Natural killer cell (primary cell): ENCODE measurements at regions not wholly inside any gene's neighbourhood (a gene's known extent, or its start where the extent isn't known, plus 50 kb on each side); places are given as distances from the start of the nearest gene placed in this dataset.

ENCODE experiments used
- ATAC-seq, 3 donors: fragments of 150-1000 bp in 2 of 3; fragments of 200-7000 bp in 1 of 3; cut with Tn5 transposase; 1 replicate in 1 of 3; 2 replicates in 2 of 3; pipeline ENCODE4 v1.10.0; 2021; ENCODE audit warnings: mild to moderate bottlenecking in 2 of 3, moderate library complexity in 2 of 3
- DNase-seq, 2 donors: peaks; one replicate each; pipeline versions ENCODE4 v3.0.0 to v3.0.0-alpha.2; 2013 to 2021; ENCODE audit warnings: mixed read lengths in 1 of 2
- H3K27ac ChIP-seq: one replicate; pipeline ENCODE4 v1.5.1; 2013; ENCODE audit warnings: mild to moderate bottlenecking, low read length
- H3K27me3 ChIP-seq: one replicate; pipeline ENCODE4 v1.6.1; 2013; ENCODE audit warnings: low read length; ENCODE audit not compliant: control insufficient read depth, insufficient read depth
- H3K36me3 ChIP-seq: one replicate; pipeline ENCODE4 v1.6.1; 2013; ENCODE audit warnings: low read length; ENCODE audit not compliant: control insufficient read depth, insufficient read depth
- H3K4me1 ChIP-seq: one replicate; pipeline ENCODE4 v1.6.1; 2013; ENCODE audit warnings: low read length; ENCODE audit not compliant: control insufficient read depth, insufficient read depth
- H3K4me3 ChIP-seq: one replicate; pipeline ENCODE4 v1.5.1; 2013; ENCODE audit warnings: low read length
- H3K9me3 ChIP-seq: one replicate; pipeline ENCODE4 v1.6.1; 2013; ENCODE audit warnings: low read length; ENCODE audit not compliant: control insufficient read depth, insufficient read depth
- H3K27ac Mint-ChIP-seq, 2 donors: one replicate each; pipeline ENCODE4 v1.8.0; 2022; ENCODE audit warnings: mild to moderate bottlenecking in 2 of 2, mixed read lengths in 2 of 2, moderate library complexity in 1 of 2
- H3K27me3 Mint-ChIP-seq, 2 donors: one replicate each; pipeline ENCODE4 v1.8.0; 2022; ENCODE audit warnings: low read depth in 2 of 2, mixed read lengths in 2 of 2
- H3K36me3 Mint-ChIP-seq: one replicate; pipeline ENCODE4 v1.8.0; 2022; ENCODE audit warnings: mixed read lengths
- H3K4me1 Mint-ChIP-seq, 2 donors: one replicate each; pipeline ENCODE4 v1.8.0; 2022; ENCODE audit warnings: mixed read lengths in 2 of 2
- H3K4me3 Mint-ChIP-seq: one replicate; pipeline ENCODE4 v1.8.0; 2022; ENCODE audit warnings: mild to moderate bottlenecking, moderate library complexity, mixed read lengths
- H3K9me3 Mint-ChIP-seq, 2 donors: one replicate each; pipeline ENCODE4 v1.8.0; 2022; ENCODE audit warnings: mixed read lengths in 2 of 2
- WGBS: methylation state at CpG from one replicate; pipeline ENCODE4 v1.1.7; 2013; ENCODE audit warnings: missing lambda C conversion rate; ENCODE audit not compliant: insufficient coverage; 5-methylcytosine and 5-hydroxymethylcytosine counted together
- intact Hi-C: fragments of 100-400 bp; cut with micrococcal nuclease; formaldehyde crosslinking; loops from one replicate; pipeline ENCODE4 v1.14.2; 2022
- TF ChIP-seq, protein P1 (sequence below): fragments of 200-600 bp; IDR thresholded peaks from one replicate; pipeline ENCODE4 v1.8.0; 2022; ENCODE audit warnings: antibody characterized with exemption

DNA sequence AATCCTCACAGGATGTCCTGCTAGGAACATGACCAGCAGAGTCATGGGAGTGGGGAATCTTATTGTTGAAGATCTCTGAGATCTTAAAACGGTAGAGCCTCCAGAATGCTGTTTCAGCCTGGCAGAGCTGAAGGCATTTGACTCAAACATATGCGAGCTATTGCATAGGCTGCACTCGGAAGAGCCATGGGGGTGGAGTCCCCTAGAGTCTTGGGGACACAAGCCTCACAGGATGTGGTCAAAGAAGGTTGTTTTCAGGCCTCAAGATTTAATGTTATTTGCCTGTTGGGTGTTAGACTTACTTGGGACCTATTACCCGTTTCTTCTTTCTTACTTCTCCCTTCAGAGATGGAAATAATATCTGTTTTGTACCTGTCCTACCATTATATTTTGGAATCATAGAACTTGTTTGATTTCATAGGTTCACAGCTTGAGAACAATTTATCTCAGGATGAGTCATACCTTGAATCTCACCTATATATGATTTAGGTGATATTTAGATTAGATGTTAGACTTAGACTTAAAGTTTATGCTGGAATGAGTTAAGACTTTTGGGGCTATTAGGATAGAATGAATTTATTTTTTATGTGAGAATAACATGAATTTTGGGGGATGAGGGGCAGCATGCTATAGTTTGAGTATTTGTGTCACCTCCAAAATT, 172.2 kb upstream of the ATP2B1 start:
- Histone ChIP-seq H3K9me3 (no peaks in the 10 kb centered on the region), H3K4me1 (peaks cover 16% of the 10 kb centered on the region), H3K4me3 (peak overlapping the region; percentile 8), H3K36me3 (no peaks in the 10 kb centered on the region), H3K27me3 (no peaks in the 10 kb centered on the region), H3K27ac (peak overlapping the region; percentile 82)
- TF ChIP-seq, protein P1, sequence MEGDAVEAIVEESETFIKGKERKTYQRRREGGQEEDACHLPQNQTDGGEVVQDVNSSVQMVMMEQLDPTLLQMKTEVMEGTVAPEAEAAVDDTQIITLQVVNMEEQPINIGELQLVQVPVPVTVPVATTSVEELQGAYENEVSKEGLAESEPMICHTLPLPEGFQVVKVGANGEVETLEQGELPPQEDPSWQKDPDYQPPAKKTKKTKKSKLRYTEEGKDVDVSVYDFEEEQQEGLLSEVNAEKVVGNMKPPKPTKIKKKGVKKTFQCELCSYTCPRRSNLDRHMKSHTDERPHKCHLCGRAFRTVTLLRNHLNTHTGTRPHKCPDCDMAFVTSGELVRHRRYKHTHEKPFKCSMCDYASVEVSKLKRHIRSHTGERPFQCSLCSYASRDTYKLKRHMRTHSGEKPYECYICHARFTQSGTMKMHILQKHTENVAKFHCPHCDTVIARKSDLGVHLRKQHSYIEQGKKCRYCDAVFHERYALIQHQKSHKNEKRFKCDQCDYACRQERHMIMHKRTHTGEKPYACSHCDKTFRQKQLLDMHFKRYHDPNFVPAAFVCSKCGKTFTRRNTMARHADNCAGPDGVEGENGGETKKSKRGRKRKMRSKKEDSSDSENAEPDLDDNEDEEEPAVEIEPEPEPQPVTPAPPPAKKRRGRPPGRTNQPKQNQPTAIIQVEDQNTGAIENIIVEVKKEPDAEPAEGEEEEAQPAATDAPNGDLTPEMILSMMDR = no peak
- H3K9me3 Mint-ChIP-seq = no peaks in the 10 kb centered on the region
- WGBS = 0% methylated on average over 3 of the region's 4 CpGs
- intact Hi-C loops = loop anchor here (1.0 to 5.0 kb wide), 4 partner anchors 18 to 174 kb away; partner anchors contain the start of gene ATP2B1
- no peaks in the 10 kb centered on the region for H3K36me3 Mint-ChIP-seq
- DNase-seq (peak; percentile 31 to 86), ATAC-seq (peak; percentile 95 to 99 (median 97))
- peaks cover 38 to 45% of the 10 kb centered on the region in 2 donors for H3K4me1 Mint-ChIP-seq
- H3K4me3 Mint-ChIP-seq = peak overlapping the region; percentile 81
- peak overlapping the region; percentile 96 for H3K27ac Mint-ChIP-seq
- no peaks in the 10 kb centered on the region for H3K27me3 Mint-ChIP-seq

DNA sequence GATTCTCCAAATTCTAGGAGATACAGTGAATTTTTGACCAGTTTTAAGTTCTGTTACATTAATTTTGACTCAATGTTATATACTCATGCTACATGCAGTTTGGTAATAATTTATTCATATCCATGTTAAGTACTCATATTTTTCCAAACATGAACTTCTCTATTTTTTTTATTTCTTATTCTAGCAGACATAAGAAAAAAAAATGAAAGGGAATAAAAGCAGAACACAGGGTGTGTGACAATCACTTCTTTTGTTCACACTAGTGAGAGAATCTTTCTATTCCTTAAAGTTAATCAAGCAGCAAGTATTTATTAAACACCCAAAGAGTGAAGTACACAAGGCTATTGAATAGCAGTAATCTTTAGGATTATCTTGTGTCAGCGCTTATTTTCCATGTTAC, 171.1 kb upstream of the ATP2B1 start:
- H3K4me1 Mint-ChIP-seq = peaks cover 38 to 45% of the 10 kb centered on the region in 2 donors
- intact Hi-C loops = loop anchor here (1.0 to 5.0 kb wide), 4 partner anchors 17 to 172 kb away; partner anchors contain the start of gene ATP2B1
- 100% methylated on average over 1 of the region's 1 CpG for WGBS
- Histone ChIP-seq H3K36me3 (no peaks in the 10 kb centered on the region), H3K9me3 (no peaks in the 10 kb centered on the region), H3K4me3 (no peak overlapping the region), H3K27me3 (no peaks in the 10 kb centered on the region), H3K27ac (peak overlapping the region; percentile 14), H3K4me1 (peaks cover 16% of the 10 kb centered on the region)
- TF ChIP-seq, protein P1 = no peak
- ATAC-seq (no peak), DNase-seq (no peak)
- no peaks in the 10 kb centered on the region for H3K9me3 Mint-ChIP-seq
- H3K4me3 Mint-ChIP-seq = no peak overlapping the region
- H3K27ac Mint-ChIP-seq = no peak overlapping the region
- H3K27me3 Mint-ChIP-seq = no peaks in the 10 kb centered on the region
- no peaks in the 10 kb centered on the region for H3K36me3 Mint-ChIP-seq

DNA sequence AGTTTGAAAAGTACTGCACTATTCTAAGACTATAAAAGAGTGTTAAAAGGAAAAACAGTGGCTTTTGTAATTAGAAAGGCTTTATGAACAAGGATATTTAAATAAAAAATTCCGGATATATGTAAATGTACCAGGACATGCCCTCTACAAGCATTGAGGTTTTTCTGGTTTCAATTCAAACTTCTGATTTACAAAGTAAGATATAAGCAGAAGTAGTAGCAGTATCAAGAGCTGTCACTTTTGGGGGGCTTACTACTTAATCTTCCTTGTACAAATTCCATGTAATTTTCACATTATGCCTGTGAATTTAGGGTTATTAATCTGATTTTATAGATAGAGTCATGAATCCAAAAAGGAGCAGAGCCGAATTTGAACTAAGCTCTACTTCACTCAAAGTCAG, 170.3 kb upstream of the ATP2B1 start:
- ATAC-seq (no peak), DNase-seq (no peak)
- peak overlapping the region; percentile 56 to 78 for H3K27ac Mint-ChIP-seq
- H3K9me3 ChIP-seq = no peaks in the 10 kb centered on the region
- TF ChIP-seq, protein P1 = no peak
- peak overlapping the region; percentile 43 for H3K27ac ChIP-seq
- 57% methylated on average over 1 of the region's 2 CpGs for WGBS
- H3K9me3 Mint-ChIP-seq = no peaks in the 10 kb centered on the region
- peaks cover 16% of the 10 kb centered on the region for H3K4me1 ChIP-seq
- H3K4me3 Mint-ChIP-seq = no peak overlapping the region
- H3K27me3 ChIP-seq = no peaks in the 10 kb centered on the region
- intact Hi-C loops = no loop called here
- H3K36me3 ChIP-seq = no peaks in the 10 kb centered on the region
- no peaks in the 10 kb centered on the region for H3K27me3 Mint-ChIP-seq
- H3K36me3 Mint-ChIP-seq = no peaks in the 10 kb centered on the region
- H3K4me1 Mint-ChIP-seq = peaks cover 34 to 41% of the 10 kb centered on the region in 2 donors
- no peak overlapping the region for H3K4me3 ChIP-seq

DNA sequence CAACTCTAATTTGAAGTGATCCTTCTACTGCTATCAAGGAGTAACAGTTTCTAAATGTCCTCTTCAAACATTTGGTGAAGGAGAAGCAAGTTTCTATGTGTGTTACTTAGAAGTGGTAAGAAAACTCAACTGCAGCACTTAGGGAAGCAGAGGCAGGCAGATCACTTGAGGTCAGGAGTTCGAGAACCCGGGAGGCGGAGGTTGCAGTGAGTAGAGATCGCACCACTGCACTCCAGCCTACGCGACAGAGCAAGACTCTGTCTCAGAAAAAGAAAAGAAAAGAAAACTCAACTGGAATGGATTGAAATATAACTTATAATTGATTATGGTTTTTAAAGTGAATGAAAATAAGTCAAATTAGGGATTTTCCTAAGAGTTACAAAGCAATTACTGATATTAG, 169.7 kb upstream of the ATP2B1 start:
- Mint-ChIP-seq H3K36me3 (no peaks in the 10 kb centered on the region), H3K4me1 (peaks cover 33 to 40% of the 10 kb centered on the region in 2 donors), H3K4me3 (no peak overlapping the region), H3K27ac (peak overlapping the region in 1 of 2 donors; percentile 78), H3K9me3 (no peaks in the 10 kb centered on the region), H3K27me3 (no peaks in the 10 kb centered on the region)
- Histone ChIP-seq H3K9me3 (no peaks in the 10 kb centered on the region), H3K36me3 (no peaks in the 10 kb centered on the region), H3K27me3 (no peaks in the 10 kb centered on the region), H3K4me3 (no peak overlapping the region), H3K4me1 (peaks cover 16% of the 10 kb centered on the region), H3K27ac (peak overlapping the region; percentile 43)
- WGBS = 88% methylated on average over 6 of the region's 6 CpGs
- intact Hi-C loops = no loop called here
- ATAC-seq (no peak), DNase-seq (no peak)
- TF ChIP-seq, protein P1 = no peak
